GM12872 (cell line): ENCODE measurements at regions not wholly inside any gene's neighbourhood (a gene's known extent, or its start where the extent isn't known, plus 50 kb on each side); places are given as distances from the start of the nearest gene placed in this dataset.

Experiments used
- CTCF ChIP-seq: IDR thresholded peaks from 3 replicates; pipeline ENCODE4 v1.5.1; 2011; ENCODE audit warnings: low read depth, mild to moderate bottlenecking, low read length, moderate library complexity; ENCODE audit not compliant: insufficient read depth

DNA sequence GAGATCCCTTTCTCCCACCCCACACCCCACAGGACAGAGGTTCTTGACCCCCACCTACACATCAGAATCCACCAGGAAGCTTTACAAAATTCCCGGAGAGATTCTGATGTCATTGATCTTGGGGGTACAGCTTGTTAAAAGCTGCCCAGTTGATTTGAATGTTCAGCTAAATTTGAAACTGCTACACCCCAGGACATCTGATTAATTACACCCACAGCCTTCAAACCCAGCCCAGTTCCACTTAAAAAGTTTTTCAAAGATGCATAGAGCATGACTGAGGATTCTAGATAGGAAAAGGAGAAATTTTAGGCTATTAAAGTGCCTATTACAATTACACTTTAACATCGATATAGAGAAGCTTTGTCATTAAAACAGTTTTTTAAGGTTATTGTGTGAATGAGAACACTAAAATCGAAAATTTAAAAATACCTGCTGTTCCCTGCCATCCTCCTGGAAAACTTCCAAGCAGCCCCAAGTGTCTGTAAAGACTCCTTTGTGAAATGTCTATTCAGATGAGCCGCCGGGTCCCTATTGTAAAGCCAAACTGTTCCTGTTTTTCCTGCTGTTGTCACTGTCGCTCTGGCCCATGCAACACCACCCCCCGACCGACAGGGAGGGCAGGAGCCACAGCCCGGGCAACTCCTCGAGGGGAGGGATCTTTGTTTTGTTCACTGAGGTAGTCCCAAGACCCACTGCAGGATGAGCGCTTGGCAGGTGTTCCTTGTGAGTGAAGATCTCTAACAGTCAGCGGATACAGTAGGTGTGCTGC, 132.5 kb upstream of the PHACTR3 start:
- TF ChIP-seq CTCF: no peak

- no peak for TF ChIP-seq CTCF
These were observed 130.6 kb upstream of the PHACTR3 start for GRCh38 chr20:59473742-59474141.

- TF ChIP-seq CTCF: no peak
These were observed 123.3 kb upstream of the PHACTR3 start for GRCh38 chr20:59481067-59481466.

- TF ChIP-seq CTCF: no peak
These were observed 122.8 kb upstream of the PHACTR3 start for GRCh38 chr20:59481477-59482018.

- no peak for TF ChIP-seq CTCF
These were observed 121.8 kb upstream of the PHACTR3 start for GRCh38 chr20:59482351-59483187.

DNA sequence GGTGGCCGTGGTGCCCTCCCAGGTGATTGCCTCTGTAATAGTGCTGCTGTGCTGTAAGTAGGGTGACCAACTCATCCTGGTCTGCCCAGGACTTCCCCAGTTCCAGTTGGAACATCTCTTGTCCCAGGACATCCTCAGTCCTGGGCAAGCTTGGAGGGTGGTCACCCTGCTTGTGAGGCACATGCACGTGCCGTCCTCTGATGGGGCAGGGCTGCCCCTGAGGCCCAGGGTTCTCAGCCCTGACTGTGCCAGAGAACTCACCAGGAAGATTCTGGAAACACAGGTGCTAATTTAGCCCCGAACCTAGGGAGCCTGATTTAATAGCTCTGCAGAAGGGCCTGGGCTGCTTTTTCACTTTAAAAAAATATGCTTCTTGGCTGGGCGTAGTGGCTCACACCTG, 120.9 kb upstream of the PHACTR3 start:
- TF ChIP-seq CTCF: no peak

DNA sequence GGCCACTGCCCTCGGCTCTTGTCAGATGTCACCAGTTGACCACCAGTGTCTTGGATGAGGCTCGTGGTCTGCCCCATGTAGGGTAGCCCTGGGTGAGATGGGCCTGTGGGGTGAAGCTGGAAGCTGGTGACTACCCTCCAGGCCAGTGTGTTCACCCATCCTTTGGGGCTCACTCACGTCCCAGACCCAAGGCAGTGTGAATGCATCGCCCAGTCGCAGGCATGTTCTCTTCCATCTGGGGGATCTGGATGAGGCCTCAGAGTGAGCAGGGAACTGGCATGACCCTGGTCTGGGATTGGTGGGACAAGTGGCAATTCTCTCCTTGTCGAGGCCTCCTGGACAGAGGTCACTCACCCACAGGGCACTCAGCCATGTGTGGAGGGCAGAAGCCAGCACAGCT, 120.1 kb upstream of the PHACTR3 start:
- TF ChIP-seq CTCF: no peak
